Mesodermal cell (in vitro differentiated cells): ENCODE measurements at regions not wholly inside any gene's neighbourhood (a gene's known extent, or its start where the extent isn't known, plus 50 kb on each side); places are given as distances from the start of the nearest gene placed in this dataset.

Experiments used
- H3K27ac ChIP-seq: 2 replicates; pipeline ENCODE4 v1.7.0; 2013; ENCODE audit warnings: mild to moderate bottlenecking, low read depth, low read length, moderate library complexity; ENCODE audit not compliant: severe bottlenecking
- H3K36me3 ChIP-seq: 2 replicates; pipeline ENCODE4 v1.7.1; 2013; ENCODE audit warnings: mild to moderate bottlenecking, low read length, moderate library complexity; ENCODE audit not compliant: control insufficient read depth, insufficient read depth
- H3K4me1 ChIP-seq: one replicate; pipeline ENCODE4 v1.7.1; 2013; ENCODE audit warnings: mild to moderate bottlenecking, low read length; ENCODE audit not compliant: insufficient read depth, control insufficient read depth, poor library complexity, severe bottlenecking
- H3K4me3 ChIP-seq: 2 replicates; pipeline ENCODE4 v1.7.0; 2013; ENCODE audit warnings: low read length, control low read depth, mild to moderate bottlenecking; ENCODE audit not compliant: insufficient read depth, poor library complexity, severe bottlenecking; ENCODE audit errors: extremely low read depth
- H3K9me3 ChIP-seq: 2 replicates; pipeline ENCODE4 v1.7.1; 2013; ENCODE audit warnings: mild to moderate bottlenecking, low read length, moderate library complexity; ENCODE audit not compliant: control insufficient read depth
- WGBS, 2 experiments: methylation state at CpG; one replicate each; pipeline ENCODE4 v1.1.5; 2013; ENCODE audit warnings: missing lambda C conversion rate in 2 of 2; ENCODE audit not compliant: insufficient coverage in 2 of 2; 5-methylcytosine and 5-hydroxymethylcytosine counted together

DNA sequence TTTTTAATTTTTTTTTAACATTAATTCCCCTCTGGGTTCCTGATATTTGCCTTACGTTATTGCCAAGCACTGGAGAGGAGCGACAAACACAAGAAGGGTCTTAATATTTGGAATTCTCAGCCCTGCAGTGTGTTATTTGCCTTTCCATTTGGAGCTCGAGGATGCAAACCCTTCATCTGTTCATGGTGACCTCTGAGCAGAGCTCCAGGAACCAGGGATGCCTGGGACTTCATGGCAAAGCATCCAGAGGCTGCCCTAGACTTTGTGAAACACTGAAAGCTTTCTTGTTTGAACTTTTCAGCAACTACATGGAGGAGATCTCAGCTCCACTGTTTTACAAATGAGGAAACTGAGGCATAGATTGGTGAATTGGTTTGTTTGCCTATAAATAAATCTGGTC, 254.2 kb downstream of the CBLN1 start:
- Histone ChIP-seq H3K4me3 (no peak overlapping the region), H3K36me3 (no peaks in the 10 kb centered on the region), H3K9me3 (no peaks in the 10 kb centered on the region), H3K4me1 (peaks cover 17% of the 10 kb centered on the region), H3K27ac (no peak overlapping the region)
- WGBS, 2 experiments = 77 to 93% methylated on average over 3 of the region's 3 CpGs

DNA sequence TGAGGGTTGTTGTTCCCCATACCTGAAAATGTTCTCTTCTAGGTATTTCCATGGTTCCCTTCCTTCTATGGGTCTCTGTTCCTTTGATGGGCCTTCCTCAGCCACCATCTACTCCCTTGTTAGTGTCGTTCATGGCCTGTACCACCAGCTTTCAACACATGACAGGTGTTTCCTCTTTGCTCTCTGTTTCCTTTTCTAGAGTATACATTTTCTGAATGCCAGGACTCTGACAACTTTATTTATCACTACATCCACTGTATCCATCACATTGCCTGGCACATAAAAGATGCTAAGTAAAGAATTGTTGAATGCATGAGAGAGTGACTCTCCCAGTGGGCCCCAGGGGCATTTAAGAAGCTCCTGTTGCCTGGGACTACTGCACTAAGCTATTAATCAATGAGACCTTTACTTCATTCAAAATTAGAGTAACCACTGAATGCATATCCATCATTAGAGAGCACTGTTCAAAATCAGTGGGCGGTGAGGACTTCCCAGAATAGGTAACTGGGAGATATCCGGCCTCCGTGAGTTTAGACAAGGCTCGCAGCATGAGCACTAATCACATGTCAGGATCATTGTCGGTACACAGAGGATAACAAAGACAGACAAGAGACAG, 255.0 kb downstream of the CBLN1 start:
- H3K4me1 ChIP-seq = peaks cover 17% of the 10 kb centered on the region
- no peak overlapping the region for H3K4me3 ChIP-seq
- WGBS, 2 experiments = 87 to 91% methylated on average over 4 to 6 of the region's 6 CpGs
- H3K27ac ChIP-seq = no peak overlapping the region
- H3K9me3 ChIP-seq = no peaks in the 10 kb centered on the region
- no peaks in the 10 kb centered on the region for H3K36me3 ChIP-seq

DNA sequence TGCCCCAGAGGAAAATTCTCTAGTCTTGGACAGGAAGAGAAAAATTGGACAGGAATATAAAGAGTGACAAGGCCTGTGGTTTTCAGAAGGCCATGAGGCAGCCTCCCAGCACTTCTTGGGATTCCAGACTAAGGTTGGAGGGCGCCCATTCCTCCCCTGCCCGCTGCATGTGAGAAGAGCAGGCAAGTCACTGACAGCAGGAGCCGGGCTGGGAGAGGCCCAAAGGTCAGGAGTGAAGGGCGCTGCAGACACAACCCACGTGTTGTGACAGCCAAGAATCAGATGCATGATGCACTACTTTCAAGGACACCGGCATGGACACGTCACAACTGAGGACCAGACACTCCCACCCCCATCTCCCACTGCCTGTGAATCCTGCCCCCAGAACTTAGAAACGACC, 256.7 kb downstream of the CBLN1 start:
- no peaks in the 10 kb centered on the region for H3K9me3 ChIP-seq
- 88 to 95% methylated on average over 7 of the region's 8 CpGs for WGBS, 2 experiments
- H3K4me3 ChIP-seq = no peak overlapping the region
- peaks cover 35% of the 10 kb centered on the region for H3K4me1 ChIP-seq
- H3K27ac ChIP-seq = no peak overlapping the region
- H3K36me3 ChIP-seq = no peaks in the 10 kb centered on the region

GRCh38 chr16:49024016-49024415, 257.6 kb downstream of the CBLN1 start:
- Histone ChIP-seq H3K36me3 (no peaks in the 10 kb centered on the region), H3K27ac (no peak overlapping the region), H3K4me3 (no peak overlapping the region), H3K9me3 (no peaks in the 10 kb centered on the region), H3K4me1 (peaks cover 41% of the 10 kb centered on the region)
- WGBS, 2 experiments = 85 to 96% methylated on average over 5 of the region's 7 CpGs

DNA sequence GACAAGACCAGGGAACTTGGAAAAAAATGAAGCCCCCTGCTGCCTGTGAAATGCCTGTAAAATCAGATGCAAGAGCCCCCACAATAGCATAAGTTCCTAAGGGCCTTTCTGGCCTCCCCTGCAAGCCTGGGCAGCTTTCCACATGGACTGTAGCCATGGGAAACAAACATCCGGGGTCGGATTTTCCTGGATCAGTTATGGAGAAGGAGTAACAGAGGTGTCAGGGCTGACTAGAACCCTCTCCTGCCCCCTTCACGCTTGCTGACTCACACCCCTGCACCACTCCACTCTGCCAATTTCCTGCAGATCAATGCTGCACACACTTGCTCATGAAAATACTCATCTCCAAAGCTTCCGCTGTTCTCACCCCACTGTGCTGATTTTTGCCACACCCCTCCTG, 258.6 kb downstream of the CBLN1 start:
- 38 to 68% methylated on average over 1 to 2 of the region's 4 CpGs for WGBS, 2 experiments
- Histone ChIP-seq H3K4me1 (peaks cover 43% of the 10 kb centered on the region), H3K36me3 (no peaks in the 10 kb centered on the region), H3K4me3 (no peak overlapping the region), H3K27ac (no peak overlapping the region), H3K9me3 (no peaks in the 10 kb centered on the region)

GRCh38 chr16:49022351-49022963, 259.2 kb downstream of the CBLN1 start:
- 80 to 87% methylated on average over 11 to 12 of the region's 12 CpGs for WGBS, 2 experiments
- Histone ChIP-seq H3K36me3 (no peaks in the 10 kb centered on the region), H3K4me3 (no peak overlapping the region), H3K9me3 (no peaks in the 10 kb centered on the region), H3K4me1 (peaks cover 43% of the 10 kb centered on the region), H3K27ac (no peak overlapping the region)

DNA sequence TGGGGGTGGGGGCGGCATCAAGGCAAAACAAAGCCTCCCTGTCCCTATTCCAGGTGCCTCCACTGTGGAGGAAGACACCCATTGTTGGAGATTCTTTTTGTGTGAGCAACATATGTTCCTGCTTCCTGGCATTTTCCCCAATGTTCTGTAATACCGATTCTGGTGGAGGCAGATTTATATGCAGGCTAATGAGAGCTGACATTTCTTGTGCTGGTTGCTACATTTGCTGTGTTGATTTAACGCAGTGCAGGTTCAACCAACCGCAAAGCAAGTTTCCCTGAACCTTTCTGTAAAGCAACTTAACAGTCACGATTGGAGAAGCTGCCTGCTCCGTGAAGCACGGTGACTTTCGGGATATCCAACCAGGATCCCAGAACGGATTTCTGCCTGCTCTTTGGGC, 260.5 kb downstream of the CBLN1 start:
- Histone ChIP-seq H3K36me3 (no peaks in the 10 kb centered on the region), H3K4me1 (peaks cover 43% of the 10 kb centered on the region), H3K4me3 (no peak overlapping the region), H3K9me3 (no peaks in the 10 kb centered on the region), H3K27ac (no peak overlapping the region)
- WGBS, 2 experiments = 44 to 54% methylated on average over 8 to 9 of the region's 9 CpGs

DNA sequence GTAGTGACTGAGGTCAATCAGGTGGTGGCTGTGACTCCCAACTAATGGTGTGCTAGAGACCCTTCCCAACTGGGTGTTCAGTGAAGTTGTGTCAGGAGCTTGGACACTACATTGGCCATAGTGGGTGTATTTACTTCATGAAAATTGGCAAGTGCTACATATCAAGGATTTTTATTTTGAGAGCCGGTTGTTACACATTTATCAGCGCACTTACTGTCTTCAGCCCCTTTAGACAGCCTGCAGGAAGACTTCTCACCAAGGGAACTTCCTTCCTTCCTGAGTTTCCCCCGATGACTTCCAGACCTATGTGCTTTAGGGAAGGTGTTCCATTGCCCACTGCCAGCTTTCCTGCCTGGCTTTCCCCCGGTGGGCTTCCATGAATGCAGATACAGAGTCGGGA, 261.2 kb downstream of the CBLN1 start:
- H3K36me3 ChIP-seq = no peaks in the 10 kb centered on the region
- H3K4me1 ChIP-seq = peaks cover 43% of the 10 kb centered on the region
- no peak overlapping the region for H3K27ac ChIP-seq
- no peaks in the 10 kb centered on the region for H3K9me3 ChIP-seq
- WGBS, 2 experiments = 84 to 89% methylated on average over 3 to 5 of the region's 5 CpGs
- H3K4me3 ChIP-seq = no peak overlapping the region

DNA sequence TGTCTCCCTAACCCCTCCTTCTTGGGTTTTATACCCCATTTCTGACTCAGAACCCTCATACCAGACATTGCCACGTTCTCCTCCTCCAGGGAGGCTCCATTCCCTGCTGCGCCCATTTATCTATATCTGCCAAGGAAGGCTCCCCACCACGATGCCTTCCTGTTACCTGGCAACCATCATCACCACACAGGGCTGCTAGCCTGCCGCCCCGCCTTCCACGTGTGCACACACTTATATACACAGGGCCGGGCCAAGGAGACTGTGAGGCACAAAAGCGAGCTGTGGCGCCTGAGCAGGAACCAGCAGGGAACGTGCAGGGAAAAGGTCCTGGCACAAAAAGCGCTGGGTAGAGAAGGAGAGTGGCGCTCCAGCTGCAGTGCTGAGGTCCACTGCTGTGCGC, 261.8 kb downstream of the CBLN1 start:
- Histone ChIP-seq H3K27ac (no peak overlapping the region), H3K4me3 (no peak overlapping the region), H3K9me3 (no peaks in the 10 kb centered on the region), H3K36me3 (no peaks in the 10 kb centered on the region), H3K4me1 (peaks cover 38% of the 10 kb centered on the region)
- WGBS, 2 experiments = 89 to 93% methylated on average over 9 to 12 of the region's 13 CpGs

DNA sequence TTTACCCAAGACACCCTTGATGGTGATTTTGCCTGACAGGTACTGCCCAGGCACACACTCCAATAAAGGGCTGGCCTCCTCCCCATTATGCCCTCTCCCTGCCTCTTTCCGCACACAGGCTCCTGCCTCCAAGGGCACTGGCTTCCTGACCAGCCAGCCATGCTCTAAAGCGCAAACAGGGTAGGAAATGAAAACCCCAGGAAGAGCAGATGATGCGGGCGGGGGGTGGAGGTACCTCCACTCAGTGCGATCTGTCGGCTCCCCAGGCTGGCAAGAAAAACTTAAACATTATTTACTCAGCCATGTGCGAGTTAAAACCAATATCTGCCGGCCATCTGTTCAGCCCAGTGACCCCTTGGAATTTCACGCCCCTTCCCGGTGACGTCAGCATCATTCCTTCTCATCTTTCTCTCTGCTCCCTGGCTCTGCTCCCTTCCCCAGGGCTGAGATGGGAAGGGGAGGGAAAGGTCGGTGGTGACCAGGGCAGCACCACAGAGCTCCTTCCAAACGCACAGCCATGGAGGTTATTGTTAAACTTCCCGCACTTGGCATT, 262.5 kb downstream of the CBLN1 start:
- 52 to 56% methylated on average over 5 to 8 of the region's 14 CpGs for WGBS, 2 experiments
- no peaks in the 10 kb centered on the region for H3K9me3 ChIP-seq
- peaks cover 38% of the 10 kb centered on the region for H3K4me1 ChIP-seq
- no peak overlapping the region for H3K4me3 ChIP-seq
- peak overlapping the region; percentile 72 for H3K27ac ChIP-seq
- H3K36me3 ChIP-seq = no peaks in the 10 kb centered on the region

GRCh38 chr16:49018259-49018931, 263.2 kb downstream of the CBLN1 start:
- H3K36me3 ChIP-seq = no peaks in the 10 kb centered on the region
- WGBS, 2 experiments = 94 to 100% methylated on average over 2 to 3 of the region's 3 CpGs
- H3K9me3 ChIP-seq = no peaks in the 10 kb centered on the region
- no peak overlapping the region for H3K4me3 ChIP-seq
- H3K4me1 ChIP-seq = peaks cover 34% of the 10 kb centered on the region
- no peak overlapping the region for H3K27ac ChIP-seq
